Cardiac fibroblast (primary cell): ENCODE measurements at regions not wholly inside any gene's neighbourhood (a gene's known extent, or its start where the extent isn't known, plus 50 kb on each side); places are given as distances from the start of the nearest gene placed in this dataset.

Experiments
- DNase-seq, 2 donors: peaks; one replicate each; pipeline versions ENCODE4 v3.0.0 to v3.0.0-alpha.2; 2010; ENCODE audit warnings: low read depth in 2 of 2
- H3K4me3 ChIP-seq, 2 donors: replicated peaks in 1 of 2; 1 replicate in 1 of 2; 2 replicates in 1 of 2; pipeline ENCODE4 v1.5.1; 2011; ENCODE audit warnings: low read depth in 2 of 2, low read length in 2 of 2, mild to moderate bottlenecking in 2 of 2, moderate library complexity in 1 of 2
- CTCF ChIP-seq: IDR thresholded peaks from one replicate; pipeline ENCODE4 v1.5.1; 2011; ENCODE audit warnings: low read depth, mild to moderate bottlenecking, low read length, inconsistent platforms

GRCh38 chr14:28097585-28097984, 669.0 kb upstream of the FOXG1 start:
- DNase-seq: peak in 1 of 2 donors; percentile 30
- TF ChIP-seq CTCF: no peak
- no peak overlapping the region for H3K4me3 ChIP-seq

GRCh38 chr14:28098856-28099255, 667.7 kb upstream of the FOXG1 start:
- no peak for DNase-seq
- H3K4me3 ChIP-seq: no peak overlapping the region
- no peak for TF ChIP-seq CTCF

- TF ChIP-seq CTCF: no peak
- no peak overlapping the region for H3K4me3 ChIP-seq
- DNase-seq: peak in 1 of 2 donors; percentile 1
Observed at GRCh38 chr14:28102001-28102400, 664.6 kb upstream of the FOXG1 start.

GRCh38 chr14:28102814-28103213, 663.8 kb upstream of the FOXG1 start:
- TF ChIP-seq CTCF: no peak
- H3K4me3 ChIP-seq: no peak overlapping the region
- peak in 1 of 2 donors; percentile 48 for DNase-seq

GRCh38 chr14:28113311-28113710, 653.3 kb upstream of the FOXG1 start:
- H3K4me3 ChIP-seq: no peak overlapping the region
- DNase-seq: no peak
- TF ChIP-seq CTCF: no peak

- H3K4me3 ChIP-seq: no peak overlapping the region
- no peak for DNase-seq
Observed at GRCh38 chr14:28116716-28117115, 649.9 kb upstream of the FOXG1 start.

More at GRCh38 chr14:28116716-28117115, 649.9 kb upstream of the FOXG1 start:
- no peak for TF ChIP-seq CTCF
